Stimulated activated effector memory CD8-positive, alpha-beta T cell treated with anti-CD3 and anti-CD28 coated beads, Interleukin-12 subunit alpha, Interleukin-12 subunit beta, amount 100 ng/mL, for 72 hours (primary cell): ENCODE measurements at regions not wholly inside any gene's neighbourhood (a gene's known extent, or its start where the extent isn't known, plus 50 kb on each side); places are given as distances from the start of the nearest gene placed in this dataset.

ENCODE experiments used
- ATAC-seq: fragments of 150-1000 bp; cut with Tn5 transposase; 2 replicates; pipeline ENCODE4 v1.10.0; 2021
- DNase-seq, 2 donors: peaks; one replicate each; pipeline ENCODE4 v3.0.0; 2021 to 2022; ENCODE audit warnings: low spot score in 2 of 2
- H3K27ac Mint-ChIP-seq: one replicate; pipeline ENCODE4 v1.8.0; 2022; ENCODE audit warnings: mild to moderate bottlenecking, mixed read lengths
- H3K36me3 Mint-ChIP-seq: one replicate; pipeline ENCODE4 v1.8.0; 2022; ENCODE audit warnings: mild to moderate bottlenecking, mixed read lengths
- H3K4me1 Mint-ChIP-seq: one replicate; pipeline ENCODE4 v1.8.0; 2022; ENCODE audit warnings: mixed read lengths
- H3K4me3 Mint-ChIP-seq: one replicate; pipeline ENCODE4 v1.8.0; 2022; ENCODE audit warnings: mild to moderate bottlenecking, mixed read lengths
- H3K9me3 Mint-ChIP-seq: one replicate; pipeline ENCODE4 v1.8.0; 2022; ENCODE audit warnings: mixed read lengths

DNA sequence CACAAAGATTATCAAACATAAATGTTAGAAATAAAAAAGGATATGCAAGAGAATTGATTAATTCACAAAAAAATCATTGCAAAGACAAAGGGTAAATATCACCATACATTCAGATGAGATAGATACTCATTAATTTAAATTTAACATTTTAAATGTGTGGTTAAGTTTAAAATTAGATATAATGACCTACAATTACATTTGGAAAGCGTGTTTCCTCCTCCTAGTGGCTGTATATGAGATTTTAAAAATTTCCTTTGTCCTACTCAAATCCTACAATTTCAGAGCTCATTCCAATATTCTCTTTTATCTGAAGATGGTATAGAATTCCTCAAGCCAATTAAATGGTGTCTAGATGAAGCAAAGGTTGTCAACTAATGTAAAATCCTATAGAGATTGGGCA is 169.2 kb upstream of the CDH8 start:
- Mint-ChIP-seq H3K27ac (no peak overlapping the region), H3K4me3 (no peak overlapping the region), H3K4me1 (no peaks in the 10 kb centered on the region), H3K36me3 (no peaks in the 10 kb centered on the region), H3K9me3 (peaks cover 23% of the 10 kb centered on the region)
- DNase-seq: no peak
- no peak for ATAC-seq

DNA sequence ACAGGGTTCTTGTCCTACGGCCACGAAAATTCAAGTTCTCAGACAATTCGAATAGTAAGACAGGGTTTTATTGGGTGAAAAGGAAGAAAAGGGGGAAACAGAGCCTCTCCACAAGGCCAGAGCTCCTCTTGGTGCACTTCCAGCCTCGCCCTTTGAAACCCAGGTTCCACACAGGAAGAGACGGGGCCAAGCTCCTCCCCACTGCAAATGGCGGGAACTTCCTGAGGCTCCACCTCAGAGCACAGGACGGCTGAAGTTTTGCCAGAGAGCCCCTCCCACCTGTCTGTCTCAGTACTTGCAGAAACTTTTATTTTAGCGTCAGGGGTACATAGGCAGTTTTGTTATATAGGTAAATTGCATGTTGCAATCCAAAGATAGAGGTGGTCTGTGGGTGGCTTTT is 165.7 kb upstream of the CDH8 start:
- Mint-ChIP-seq H3K27ac (no peak overlapping the region), H3K4me1 (no peaks in the 10 kb centered on the region), H3K9me3 (peaks cover 17% of the 10 kb centered on the region), H3K4me3 (no peak overlapping the region), H3K36me3 (no peaks in the 10 kb centered on the region)
- DNase-seq: no peak
- ATAC-seq: no peak

DNA sequence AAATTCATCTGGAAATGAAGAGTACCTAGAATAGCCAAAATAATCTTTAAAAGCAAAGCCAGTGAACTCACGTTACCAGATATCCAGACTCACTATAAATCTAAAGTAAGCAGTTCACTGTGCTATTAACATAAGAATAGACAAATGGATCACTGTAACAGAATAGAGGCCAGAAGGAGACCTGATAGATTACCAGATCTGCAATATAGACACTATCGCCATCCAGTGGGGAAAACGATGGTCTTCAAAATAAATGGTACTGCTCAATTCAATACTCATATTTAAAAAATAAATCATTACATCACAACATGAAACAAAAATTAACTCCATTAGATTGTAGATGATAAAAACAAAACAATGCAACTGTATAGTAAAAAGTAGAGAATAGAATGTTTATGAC is 158.6 kb upstream of the CDH8 start:
- Mint-ChIP-seq H3K4me3 (no peak overlapping the region), H3K9me3 (peaks cover 20% of the 10 kb centered on the region)

DNA sequence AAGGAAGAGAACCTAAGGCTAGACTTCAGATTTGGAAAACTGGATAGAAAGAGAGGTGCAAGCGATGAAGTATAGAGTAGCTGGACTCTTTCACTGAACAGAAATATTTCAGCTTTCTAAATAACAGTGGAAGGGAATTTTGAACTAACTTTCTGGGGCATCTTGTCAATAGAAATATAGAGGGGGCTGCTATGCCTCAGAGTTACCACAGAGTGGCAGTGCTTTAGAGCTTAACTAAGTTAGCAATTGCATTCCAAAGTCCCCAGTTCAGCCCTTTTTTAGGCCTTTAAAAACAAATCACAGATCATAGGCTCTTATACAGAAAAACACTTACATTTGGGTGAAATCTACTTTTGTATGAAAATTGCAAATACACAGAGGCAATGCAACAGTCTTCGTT is 154.2 kb upstream of the CDH8 start:
- peaks cover 24% of the 10 kb centered on the region for H3K9me3 Mint-ChIP-seq
- no peak overlapping the region for H3K27ac Mint-ChIP-seq
- no peak overlapping the region for H3K4me3 Mint-ChIP-seq
- ATAC-seq: no peak
- no peaks in the 10 kb centered on the region for H3K4me1 Mint-ChIP-seq
- H3K36me3 Mint-ChIP-seq: no peaks in the 10 kb centered on the region
- DNase-seq: no peak

More for the DNA sequence above, 158.6 kb upstream of the CDH8 start:
- H3K36me3 Mint-ChIP-seq: no peaks in the 10 kb centered on the region
- no peak overlapping the region for H3K27ac Mint-ChIP-seq
- no peaks in the 10 kb centered on the region for H3K4me1 Mint-ChIP-seq
- ATAC-seq (no peak), DNase-seq (no peak)

DNA sequence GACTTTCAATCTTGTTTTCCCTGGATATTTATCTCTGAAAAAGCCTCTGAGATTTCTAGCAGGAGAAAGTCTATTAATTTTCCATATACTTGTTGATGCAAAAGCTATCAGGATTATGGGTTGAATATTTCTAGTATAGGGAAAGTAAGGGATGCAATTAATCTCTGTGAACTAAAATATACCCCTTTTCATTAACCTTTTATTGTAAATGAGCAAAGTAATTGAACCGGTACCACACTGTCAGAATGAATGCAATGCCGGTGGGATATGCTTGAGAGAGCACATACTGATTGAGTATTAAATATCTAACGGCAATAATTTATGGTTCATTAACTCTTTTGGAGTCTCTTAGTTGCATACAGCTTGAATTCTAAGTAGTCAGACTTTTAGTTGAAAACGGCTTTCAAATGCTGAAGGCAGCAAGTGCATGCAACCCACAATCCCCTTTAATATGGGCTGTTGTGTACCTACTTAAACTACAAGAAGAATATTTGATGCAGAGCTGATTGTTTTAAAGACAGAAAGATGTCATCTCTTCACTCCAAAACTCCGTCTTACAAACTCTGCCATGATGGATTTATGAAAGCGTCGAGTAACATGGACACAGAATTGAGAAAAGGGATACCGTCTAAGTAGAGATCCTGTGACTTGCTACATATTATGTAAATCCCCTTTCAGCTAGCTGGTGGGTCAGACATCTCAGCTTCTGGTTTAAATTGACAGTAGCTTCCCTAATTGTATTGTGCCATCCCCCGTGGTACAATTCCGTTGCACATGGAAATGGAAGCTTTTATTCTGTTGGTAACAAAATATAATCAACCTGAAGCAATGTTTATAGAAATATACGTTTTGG is 141.3 kb upstream of the CDH8 start:
- DNase-seq: no peak
- H3K36me3 Mint-ChIP-seq: no peaks in the 10 kb centered on the region
- no peaks in the 10 kb centered on the region for H3K4me1 Mint-ChIP-seq
- peaks cover 17% of the 10 kb centered on the region for H3K9me3 Mint-ChIP-seq
- no peak overlapping the region for H3K4me3 Mint-ChIP-seq
- no peak for ATAC-seq
- no peak overlapping the region for H3K27ac Mint-ChIP-seq

DNA sequence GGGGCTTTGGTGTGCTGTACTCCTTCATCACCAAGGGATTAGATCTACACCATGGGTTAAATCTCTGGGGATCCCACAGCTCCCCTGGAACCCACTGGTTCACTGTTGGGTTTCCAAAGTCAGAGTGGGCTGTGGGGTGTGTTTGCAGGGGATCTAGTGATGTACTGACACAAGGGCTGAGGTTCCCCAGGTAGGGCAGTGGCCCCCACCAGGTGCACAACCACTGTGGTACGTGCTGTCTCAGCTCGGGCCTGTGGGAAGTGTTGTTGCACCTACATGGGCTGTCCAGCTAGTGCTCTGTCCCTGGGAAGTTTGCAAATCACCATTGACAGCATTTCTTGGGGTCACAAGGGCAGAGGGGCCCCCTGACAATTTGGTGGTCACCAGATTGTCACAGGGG is 134.4 kb upstream of the CDH8 start:
- Mint-ChIP-seq H3K9me3 (peaks cover 19% of the 10 kb centered on the region), H3K27ac (no peak overlapping the region), H3K36me3 (no peaks in the 10 kb centered on the region)

DNA sequence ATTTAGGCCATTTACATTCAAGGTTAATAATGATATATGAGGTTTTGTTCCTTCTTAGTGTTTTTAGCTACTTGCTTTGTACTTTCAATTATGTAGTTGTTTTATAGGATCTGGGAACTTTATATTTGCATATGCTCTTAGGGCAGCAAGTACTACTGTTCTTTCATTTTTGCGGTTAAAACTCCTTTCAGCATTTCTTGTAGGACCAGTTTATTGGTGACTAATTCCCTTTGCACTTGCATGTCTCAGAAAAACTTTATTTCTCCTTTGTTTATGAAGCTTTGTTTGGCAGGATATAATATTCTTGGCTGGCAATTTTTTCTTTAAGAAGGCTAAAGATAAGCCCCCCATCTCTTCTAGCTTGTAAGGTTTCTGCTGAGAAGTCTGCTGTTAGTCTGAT is 131.3 kb upstream of the CDH8 start:
- H3K9me3 Mint-ChIP-seq: peaks cover 27% of the 10 kb centered on the region
- no peak for DNase-seq
- ATAC-seq: no peak
- H3K36me3 Mint-ChIP-seq: no peaks in the 10 kb centered on the region
- no peaks in the 10 kb centered on the region for H3K4me1 Mint-ChIP-seq
- no peak overlapping the region for H3K27ac Mint-ChIP-seq
- no peak overlapping the region for H3K4me3 Mint-ChIP-seq

More for the DNA sequence above, 134.4 kb upstream of the CDH8 start:
- Mint-ChIP-seq H3K4me1 (no peaks in the 10 kb centered on the region), H3K4me3 (no peak overlapping the region)
- DNase-seq: no peak
- ATAC-seq: no peak

DNA sequence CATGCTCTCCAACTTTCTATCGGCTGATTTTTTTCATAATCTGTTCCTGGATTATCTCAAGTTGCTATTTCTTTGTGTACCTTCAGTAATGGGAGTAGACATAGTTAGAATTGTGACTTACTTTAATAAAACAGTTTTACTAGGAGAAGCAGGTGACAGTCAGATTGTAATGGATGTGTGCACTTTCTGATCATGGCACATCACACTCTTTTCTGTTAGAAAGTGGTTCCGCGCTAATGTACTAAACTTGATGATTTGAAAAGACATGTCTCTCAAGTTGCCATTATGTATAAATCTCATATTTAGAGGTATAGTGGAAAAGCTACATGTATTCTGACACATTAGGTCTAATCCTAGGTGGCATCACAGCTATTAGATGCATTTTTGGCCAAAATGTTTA is 121.3 kb upstream of the CDH8 start:
- Mint-ChIP-seq H3K4me1 (no peaks in the 10 kb centered on the region), H3K4me3 (no peak overlapping the region), H3K27ac (no peak overlapping the region), H3K36me3 (no peaks in the 10 kb centered on the region), H3K9me3 (peaks cover 14% of the 10 kb centered on the region)
- ATAC-seq (no peak), DNase-seq (no peak)

DNA sequence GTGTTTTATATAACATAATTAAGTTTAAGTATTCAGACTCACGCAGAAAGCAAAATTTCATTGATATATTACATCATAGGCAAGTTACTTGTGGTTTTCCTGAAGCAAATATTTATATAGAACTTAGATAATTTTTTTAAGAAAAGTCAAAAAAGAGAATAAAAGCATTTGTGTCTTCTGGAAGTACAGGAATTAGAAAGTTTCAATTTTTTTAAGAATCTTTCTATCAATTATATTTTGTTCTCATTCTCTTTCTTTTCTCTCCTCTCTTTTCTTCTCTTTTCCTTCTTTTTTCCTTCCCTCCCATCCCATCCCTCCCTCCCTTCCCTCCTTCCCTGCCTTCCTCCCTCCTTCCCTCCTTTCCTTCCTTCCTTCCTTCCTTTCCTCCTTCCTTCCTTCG is 120.7 kb upstream of the CDH8 start:
- DNase-seq (no peak), ATAC-seq (no peak)
- peaks cover 19% of the 10 kb centered on the region for H3K9me3 Mint-ChIP-seq
- H3K36me3 Mint-ChIP-seq: no peaks in the 10 kb centered on the region
- H3K4me3 Mint-ChIP-seq: no peak overlapping the region
- H3K4me1 Mint-ChIP-seq: no peaks in the 10 kb centered on the region
- no peak overlapping the region for H3K27ac Mint-ChIP-seq

DNA sequence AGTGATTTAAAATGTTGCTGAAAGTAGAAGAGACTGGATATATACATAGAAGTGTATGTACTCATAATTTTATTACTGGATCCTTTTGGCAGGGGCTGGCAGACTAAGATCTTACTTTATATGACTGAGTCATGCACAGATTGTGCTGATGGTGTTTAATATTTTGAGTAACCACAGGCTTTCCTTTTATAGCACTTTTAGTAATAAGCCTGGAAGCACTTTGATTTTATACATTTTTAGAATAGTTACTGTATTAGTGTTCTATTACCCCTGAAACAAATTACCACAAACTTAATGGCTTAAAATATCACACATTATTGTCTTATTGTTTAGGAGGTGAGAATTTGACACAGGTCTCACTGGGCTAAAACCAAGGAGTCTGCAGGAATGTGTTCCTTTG is 113.4 kb upstream of the CDH8 start:
- Mint-ChIP-seq H3K36me3 (no peaks in the 10 kb centered on the region), H3K9me3 (peaks cover 18% of the 10 kb centered on the region)

DNA sequence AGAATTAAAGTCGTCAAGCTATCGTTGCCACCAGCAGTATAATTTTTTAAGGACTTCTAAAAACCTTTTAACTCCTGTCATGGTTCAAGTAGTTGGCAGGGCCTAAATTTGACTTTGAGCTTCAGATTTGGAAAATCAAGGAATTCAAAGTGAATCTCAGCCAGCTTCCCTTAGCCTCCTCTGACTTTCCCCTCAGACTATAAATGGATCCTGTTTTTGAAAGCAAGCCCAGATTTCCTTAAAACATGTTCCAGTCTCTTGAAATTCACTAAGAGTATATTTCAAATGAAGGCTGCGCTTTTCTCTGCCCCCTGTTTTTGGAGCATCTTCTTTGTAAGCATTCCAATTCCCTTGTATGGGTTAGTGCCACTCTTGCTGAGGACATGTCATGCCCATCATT is 101.8 kb upstream of the CDH8 start:
- Mint-ChIP-seq H3K27ac (no peak overlapping the region), H3K4me3 (no peak overlapping the region), H3K36me3 (no peaks in the 10 kb centered on the region), H3K9me3 (peaks cover 11% of the 10 kb centered on the region), H3K4me1 (no peaks in the 10 kb centered on the region)
- no peak for DNase-seq
- no peak for ATAC-seq

More for the DNA sequence above, 113.4 kb upstream of the CDH8 start:
- no peaks in the 10 kb centered on the region for H3K4me1 Mint-ChIP-seq
- no peak for ATAC-seq
- H3K27ac Mint-ChIP-seq: no peak overlapping the region
- no peak for DNase-seq
- H3K4me3 Mint-ChIP-seq: no peak overlapping the region

DNA sequence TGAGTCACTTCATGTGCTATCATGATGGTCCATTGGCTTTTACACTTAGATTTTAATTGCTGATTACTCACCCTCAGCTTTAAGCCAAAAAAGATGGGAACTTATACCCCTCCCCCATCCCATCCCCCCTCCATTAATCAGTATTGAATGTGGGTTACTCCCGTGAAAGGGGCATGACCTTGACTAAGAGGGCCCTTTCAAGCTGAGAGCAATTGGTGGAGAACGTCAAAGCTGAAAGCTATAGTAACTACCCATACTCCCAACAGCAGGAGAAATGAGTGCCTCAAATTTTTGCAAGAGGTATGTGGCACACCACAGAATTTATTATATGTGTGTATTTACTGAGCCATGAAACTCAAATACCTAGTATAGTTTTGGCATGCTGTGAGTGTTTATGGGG is 99.7 kb upstream of the CDH8 start:
- Mint-ChIP-seq H3K36me3 (no peaks in the 10 kb centered on the region), H3K4me1 (no peaks in the 10 kb centered on the region), H3K9me3 (peaks cover 17% of the 10 kb centered on the region), H3K4me3 (no peak overlapping the region), H3K27ac (no peak overlapping the region)
- ATAC-seq (no peak), DNase-seq (no peak)

DNA sequence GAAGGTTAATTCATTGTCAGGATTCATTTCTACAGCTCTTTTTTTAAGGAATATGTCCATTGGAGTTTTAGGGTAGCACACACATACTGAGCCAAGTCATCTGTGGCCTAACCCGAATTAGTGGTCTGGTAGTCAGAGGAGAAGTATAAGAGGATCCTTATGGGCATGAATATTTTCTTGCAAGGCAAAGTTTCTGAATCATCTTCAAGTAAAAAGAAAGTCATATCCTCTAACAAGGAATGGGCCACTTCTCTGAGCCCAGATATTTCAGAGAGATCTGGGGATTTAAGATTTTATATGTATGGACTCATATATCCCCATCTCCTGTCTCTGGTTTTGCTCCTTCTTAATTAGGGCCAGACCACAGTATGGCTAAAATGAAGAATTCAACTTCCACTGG is 99.2 kb upstream of the CDH8 start:
- DNase-seq (no peak), ATAC-seq (no peak)
- H3K4me3 Mint-ChIP-seq: no peak overlapping the region
- H3K4me1 Mint-ChIP-seq: no peaks in the 10 kb centered on the region
- no peaks in the 10 kb centered on the region for H3K36me3 Mint-ChIP-seq
- H3K9me3 Mint-ChIP-seq: peaks cover 17% of the 10 kb centered on the region
- no peak overlapping the region for H3K27ac Mint-ChIP-seq

DNA sequence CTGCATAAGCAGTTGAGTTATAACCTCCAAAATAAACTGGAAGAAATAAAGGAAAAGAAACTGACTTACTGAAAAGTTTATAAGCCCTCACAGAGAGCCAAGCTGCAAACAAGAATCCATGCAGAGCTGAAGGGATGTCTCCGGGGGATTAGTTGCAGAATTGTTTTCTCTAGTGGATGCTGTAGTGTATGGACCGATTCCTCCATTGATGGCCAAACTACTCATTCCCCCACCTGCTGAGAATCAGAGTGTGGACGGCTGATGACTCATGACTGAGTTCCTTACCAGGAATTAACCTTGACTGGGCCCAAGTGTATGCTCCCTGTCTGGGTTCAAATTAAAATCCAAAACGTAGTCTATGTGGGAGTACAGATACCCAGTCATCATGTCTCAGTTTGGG is 93.9 kb upstream of the CDH8 start:
- ATAC-seq: no peak
- Mint-ChIP-seq H3K27ac (no peak overlapping the region), H3K36me3 (no peaks in the 10 kb centered on the region), H3K4me1 (no peaks in the 10 kb centered on the region), H3K4me3 (no peak overlapping the region), H3K9me3 (peaks cover 20% of the 10 kb centered on the region)
- no peak for DNase-seq

DNA sequence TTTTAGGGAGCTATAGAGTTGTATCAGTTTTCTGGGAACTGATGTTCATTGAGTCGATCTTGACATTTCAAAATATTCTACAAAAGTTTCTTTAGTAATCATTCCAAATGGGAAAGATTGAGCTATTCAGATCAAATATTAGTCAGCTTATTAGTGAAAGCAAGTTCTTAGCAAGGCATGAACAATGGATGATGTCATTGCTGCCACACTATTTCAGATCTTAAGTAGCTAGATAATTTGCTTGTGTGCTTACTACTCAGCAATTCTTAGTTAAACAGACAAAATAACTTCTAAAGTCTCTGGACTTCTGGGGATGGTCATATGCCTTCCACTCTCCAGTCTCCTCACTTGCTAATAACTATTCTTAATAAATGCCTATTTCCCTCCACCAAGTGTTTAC is 69.0 kb upstream of the CDH8 start:
- Mint-ChIP-seq H3K9me3 (peaks cover 13% of the 10 kb centered on the region), H3K4me1 (no peaks in the 10 kb centered on the region), H3K4me3 (no peak overlapping the region), H3K27ac (no peak overlapping the region), H3K36me3 (no peaks in the 10 kb centered on the region)
- ATAC-seq (no peak), DNase-seq (no peak)

DNA sequence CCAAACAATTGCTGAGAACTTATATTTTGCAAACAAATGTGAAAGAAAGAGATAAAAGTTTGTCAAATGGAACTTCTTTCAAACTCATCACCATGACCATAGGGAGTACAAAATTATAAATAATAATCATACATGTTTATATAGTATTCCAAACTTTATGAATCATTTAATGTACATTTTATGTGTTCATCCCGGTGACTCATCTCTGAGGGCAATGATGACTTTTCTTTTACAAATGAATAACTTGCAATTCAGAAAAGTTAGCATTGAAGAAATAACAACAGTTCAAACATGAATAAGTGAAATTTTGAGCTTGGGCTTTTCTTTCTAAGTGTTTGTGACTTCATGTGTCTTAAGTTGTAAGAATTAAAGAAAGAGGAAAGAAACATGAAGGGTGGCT is 66.3 kb upstream of the CDH8 start:
- Mint-ChIP-seq H3K27ac (no peak overlapping the region), H3K36me3 (no peaks in the 10 kb centered on the region), H3K4me3 (no peak overlapping the region), H3K9me3 (peaks cover 8% of the 10 kb centered on the region), H3K4me1 (no peaks in the 10 kb centered on the region)
- ATAC-seq: no peak
- no peak for DNase-seq

DNA sequence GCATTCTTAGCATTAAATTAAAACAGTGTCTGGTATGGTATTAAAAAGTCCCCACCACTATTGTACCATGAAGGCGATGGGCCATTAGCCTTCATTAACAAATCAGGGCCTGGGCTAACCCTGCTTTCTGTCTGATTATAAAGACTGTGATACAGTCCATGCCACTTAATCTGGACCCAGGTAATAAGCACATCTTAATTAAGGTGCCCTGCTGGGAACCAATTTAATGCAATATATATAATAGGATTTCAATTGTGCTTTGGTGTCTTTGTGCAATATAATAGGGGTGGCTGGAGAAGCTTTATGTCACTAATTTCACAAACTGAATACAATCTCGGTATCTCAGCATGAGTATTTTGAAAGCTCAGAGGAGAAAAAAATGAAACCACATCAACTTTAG is 64.4 kb upstream of the CDH8 start:
- H3K4me1 Mint-ChIP-seq: no peaks in the 10 kb centered on the region
- DNase-seq: no peak
- no peak overlapping the region for H3K4me3 Mint-ChIP-seq
- ATAC-seq: no peak
- no peak overlapping the region for H3K27ac Mint-ChIP-seq
- peaks cover 12% of the 10 kb centered on the region for H3K9me3 Mint-ChIP-seq
- H3K36me3 Mint-ChIP-seq: no peaks in the 10 kb centered on the region
